Thyroid gland (tissue), 4 donors: ENCODE measurements at regions not wholly inside any gene's neighbourhood (a gene's known extent, or its start where the extent isn't known, plus 50 kb on each side); places are given as distances from the start of the nearest gene placed in this dataset.

ENCODE experiments used
- CTCF ChIP-seq, 6 experiments: fragments of 200-600 bp in 3 of 6; fragments of 450-650 bp in 3 of 6; sonication (generic) in 3 of 6; IDR thresholded peaks; one replicate each; pipeline ENCODE4 v1.5.1; 2016 to 2019; ENCODE audit warnings: antibody characterized with exemption in 6 of 6, mild to moderate bottlenecking in 2 of 6, inconsistent platforms in 1 of 6, moderate library complexity in 1 of 6
- POLR2A ChIP-seq, 2 donors: fragments of 450-650 bp; IDR thresholded peaks; one replicate each; pipeline ENCODE4 v1.6.1; 2017; ENCODE audit warnings: antibody characterized with exemption in 2 of 2, mild to moderate bottlenecking in 2 of 2, moderate library complexity in 1 of 2

- no peak for TF ChIP-seq POLR2A (IDR thresholded peaks at IDR 0.05)
- TF ChIP-seq CTCF (IDR thresholded peaks at IDR 0.05): no peak
Measured at GRCh38 chr11:11140510-11140909, 212.5 kb downstream of the CSNK2A3 start.
